OCI-LY3 (cell line): ENCODE measurements at regions not wholly inside any gene's neighbourhood (a gene's known extent, or its start where the extent isn't known, plus 50 kb on each side); places are given as distances from the start of the nearest gene placed in this dataset.

Source experiments
- CTCF ChIP-seq: fragments of 200-600, 300-600 bp; sonication (generic); IDR thresholded peaks from 2 replicates; pipeline ENCODE4 v1.5.1; 2014; ENCODE audit warnings: antibody characterized with exemption, low read length, low read depth
- EZH2phosphoT487 ChIP-seq: fragments of 200-600 bp; shearing (Covaris generic); IDR thresholded peaks from 2 replicates; pipeline ENCODE4 v1.6.1; 2018; ENCODE audit warnings: antibody characterized with exemption, mixed run types, low read depth

GRCh38 chr4:19248023-19248422 lies 1003.7 kb upstream of the SLIT2 start:
- no peak for TF ChIP-seq CTCF
- TF ChIP-seq EZH2phosphoT487: no peak
